Tibial nerve (tissue), 4 donors: ENCODE measurements at regions not wholly inside any gene's neighbourhood (a gene's known extent, or its start where the extent isn't known, plus 50 kb on each side); places are given as distances from the start of the nearest gene placed in this dataset.

ENCODE experiments used
- DNase-seq, 2 donors: peaks; one replicate each; pipeline ENCODE4 v3.0.0-alpha.2; 2019; ENCODE audit warnings: low spot score in 2 of 2
- H3K27ac ChIP-seq, 4 donors: fragments of 200-600 bp; sonication (generic) in 3 of 4; one replicate each; pipeline ENCODE4 v1.5.1; 2017 to 2019; ENCODE audit warnings: mild to moderate bottlenecking in 1 of 4
- H3K27me3 ChIP-seq, 2 donors: fragments of 200-600 bp; sonication (generic) in 1 of 2; one replicate each; pipeline versions ENCODE4 v1.5.1 to v1.6.0; 2017 to 2019
- H3K36me3 ChIP-seq, 3 donors: fragments of 200-600 bp; sonication (generic); one replicate each; pipeline ENCODE4 v1.5.1; 2018 to 2019
- H3K4me1 ChIP-seq, 4 donors: fragments of 200-600 bp; sonication (generic) in 3 of 4; one replicate each; pipeline ENCODE4 v1.5.1; 2017 to 2019
- H3K4me3 ChIP-seq, 4 donors: fragments of 200-600 bp; sonication (generic) in 3 of 4; one replicate each; pipeline ENCODE4 v1.5.1; 2017 to 2019; ENCODE audit warnings: mild to moderate bottlenecking in 1 of 4, moderate library complexity in 1 of 4
- H3K9me3 ChIP-seq, 4 donors: fragments of 200-600 bp; sonication (generic) in 3 of 4; one replicate each; pipeline ENCODE4 v1.5.1; 2017 to 2019
- CTCF ChIP-seq, 5 experiments: fragments of 200-600 bp in 3 of 5; fragments of 450-650 bp in 2 of 5; sonication (generic) in 3 of 5; IDR thresholded peaks; one replicate each; pipeline ENCODE4 v1.5.1; 2016 to 2019; ENCODE audit warnings: antibody characterized with exemption in 5 of 5, mild to moderate bottlenecking in 3 of 5, moderate library complexity in 2 of 5
- EP300 ChIP-seq, 2 donors: sonication (generic); formaldehyde crosslinking; IDR thresholded peaks; one replicate each; pipeline ENCODE4 v1.6.1; 2017; ENCODE audit warnings: antibody characterized with exemption in 2 of 2, mild to moderate bottlenecking in 1 of 2
- POLR2A ChIP-seq, 2 donors: fragments of 450-650 bp; IDR thresholded peaks; one replicate each; pipeline ENCODE4 v1.6.1; 2017; ENCODE audit warnings: antibody characterized with exemption in 2 of 2, mild to moderate bottlenecking in 2 of 2, moderate library complexity in 2 of 2
- WGBS, 2 donors: methylation state at CpG; one replicate each; pipeline ENCODE4 v1.1.5; 2018; 5-methylcytosine and 5-hydroxymethylcytosine counted together

- H3K27me3 ChIP-seq: no peaks in the 10 kb centered on the region
- H3K4me1 ChIP-seq: no peaks in the 10 kb centered on the region
- WGBS, 2 donors: 54 to 57% methylated on average over 6 of the region's 6 CpGs
- H3K36me3 ChIP-seq: no peaks in the 10 kb centered on the region
- no peak for TF ChIP-seq CTCF (IDR thresholded peaks at IDR 0.05)
- TF ChIP-seq EP300 (IDR thresholded peaks at IDR 0.05): no peak
- TF ChIP-seq POLR2A (IDR thresholded peaks at IDR 0.05): no peak
- H3K9me3 ChIP-seq: no peaks in the 10 kb centered on the region
- DNase-seq: no peak
- H3K27ac ChIP-seq: no peak overlapping the region
- H3K4me3 ChIP-seq: no peak overlapping the region
These were observed 100.2 kb downstream of the ZIC5 start for GRCh38 chr13:99871249-99871898.

DNA sequence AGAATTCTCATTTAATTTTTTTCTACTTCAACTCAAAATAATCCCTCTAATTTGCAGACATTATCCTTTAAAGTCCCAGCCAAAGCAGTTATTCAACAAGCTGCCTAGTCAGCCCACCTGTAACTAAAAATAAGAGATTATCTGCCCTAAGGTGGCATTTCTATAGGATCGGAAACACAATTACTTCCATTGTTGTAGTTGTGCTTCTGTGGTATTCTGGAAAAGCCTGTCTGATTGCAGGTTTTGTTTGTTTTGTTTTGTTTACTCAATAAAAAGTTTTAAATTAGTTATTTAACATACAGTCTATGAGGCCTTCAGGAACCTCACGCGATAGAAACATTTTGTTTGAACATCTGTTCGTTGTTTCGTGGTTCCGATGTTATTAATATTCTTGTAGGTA is 101.0 kb downstream of the ZIC5 start:
- Histone ChIP-seq H3K4me1 (no peaks in the 10 kb centered on the region), H3K4me3 (no peak overlapping the region), H3K9me3 (no peaks in the 10 kb centered on the region), H3K27me3 (no peaks in the 10 kb centered on the region), H3K27ac (no peak overlapping the region), H3K36me3 (no peaks in the 10 kb centered on the region)
- no peak for TF ChIP-seq POLR2A (IDR thresholded peaks at IDR 0.05)
- TF ChIP-seq CTCF (IDR thresholded peaks at IDR 0.05): no peak
- no peak for TF ChIP-seq EP300 (IDR thresholded peaks at IDR 0.05)
- no peak for DNase-seq
- 89 to 95% methylated on average over 6 of the region's 6 CpGs for WGBS, 2 donors

DNA sequence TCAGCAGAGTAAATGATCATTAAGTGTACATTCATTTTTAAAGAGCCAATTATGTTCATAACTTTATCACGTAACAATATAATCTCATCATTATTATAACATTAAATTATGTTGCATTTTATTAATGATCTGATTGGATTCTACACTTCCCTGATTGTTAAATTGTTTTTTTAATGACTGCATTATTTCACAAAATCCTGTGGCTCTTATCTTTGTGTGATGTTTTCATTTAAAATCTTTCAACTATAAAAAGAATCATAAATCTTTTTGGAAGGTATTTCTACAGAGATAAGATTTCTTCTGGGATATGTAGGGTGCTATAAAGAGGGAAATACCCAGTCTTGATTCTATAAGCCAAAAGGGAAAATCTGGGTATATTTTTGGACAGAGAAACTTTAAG is 101.7 kb downstream of the ZIC5 start:
- no peaks in the 10 kb centered on the region for H3K9me3 ChIP-seq
- DNase-seq: no peak
- WGBS, 2 donors: 90 to 96% methylated on average over 1 of the region's 1 CpG
- TF ChIP-seq CTCF (IDR thresholded peaks at IDR 0.05) (no peak), EP300 (IDR thresholded peaks at IDR 0.05) (no peak), POLR2A (IDR thresholded peaks at IDR 0.05) (no peak)
- H3K27me3 ChIP-seq: no peaks in the 10 kb centered on the region
- no peaks in the 10 kb centered on the region for H3K36me3 ChIP-seq
- H3K4me1 ChIP-seq: no peaks in the 10 kb centered on the region
- H3K4me3 ChIP-seq: no peak overlapping the region
- no peak overlapping the region for H3K27ac ChIP-seq

DNA sequence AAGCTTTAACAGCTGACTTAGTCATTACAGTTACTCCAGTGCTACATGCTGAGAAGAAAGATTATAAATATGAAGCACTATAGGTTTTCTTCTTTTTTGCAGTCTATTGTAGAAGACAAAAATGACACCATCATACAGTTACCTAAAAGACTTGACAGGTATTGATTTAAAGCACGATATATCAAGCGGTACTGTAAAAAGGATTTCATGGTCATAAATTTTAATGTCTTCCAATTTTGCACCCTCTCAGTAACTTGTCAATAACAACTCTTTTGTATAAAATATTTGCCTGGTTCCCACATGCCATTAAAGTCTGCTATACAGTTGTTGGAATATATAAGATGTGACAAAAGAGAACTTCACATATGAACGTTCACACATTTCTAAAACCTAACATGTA is 102.8 kb downstream of the ZIC5 start:
- DNase-seq: no peak
- Histone ChIP-seq H3K27ac (no peak overlapping the region), H3K4me1 (no peaks in the 10 kb centered on the region), H3K27me3 (no peaks in the 10 kb centered on the region), H3K4me3 (no peak overlapping the region), H3K9me3 (no peaks in the 10 kb centered on the region), H3K36me3 (no peaks in the 10 kb centered on the region)
- no peak for TF ChIP-seq POLR2A (IDR thresholded peaks at IDR 0.05)
- TF ChIP-seq EP300 (IDR thresholded peaks at IDR 0.05): no peak
- 77 to 81% methylated on average over 3 of the region's 3 CpGs for WGBS, 2 donors

DNA sequence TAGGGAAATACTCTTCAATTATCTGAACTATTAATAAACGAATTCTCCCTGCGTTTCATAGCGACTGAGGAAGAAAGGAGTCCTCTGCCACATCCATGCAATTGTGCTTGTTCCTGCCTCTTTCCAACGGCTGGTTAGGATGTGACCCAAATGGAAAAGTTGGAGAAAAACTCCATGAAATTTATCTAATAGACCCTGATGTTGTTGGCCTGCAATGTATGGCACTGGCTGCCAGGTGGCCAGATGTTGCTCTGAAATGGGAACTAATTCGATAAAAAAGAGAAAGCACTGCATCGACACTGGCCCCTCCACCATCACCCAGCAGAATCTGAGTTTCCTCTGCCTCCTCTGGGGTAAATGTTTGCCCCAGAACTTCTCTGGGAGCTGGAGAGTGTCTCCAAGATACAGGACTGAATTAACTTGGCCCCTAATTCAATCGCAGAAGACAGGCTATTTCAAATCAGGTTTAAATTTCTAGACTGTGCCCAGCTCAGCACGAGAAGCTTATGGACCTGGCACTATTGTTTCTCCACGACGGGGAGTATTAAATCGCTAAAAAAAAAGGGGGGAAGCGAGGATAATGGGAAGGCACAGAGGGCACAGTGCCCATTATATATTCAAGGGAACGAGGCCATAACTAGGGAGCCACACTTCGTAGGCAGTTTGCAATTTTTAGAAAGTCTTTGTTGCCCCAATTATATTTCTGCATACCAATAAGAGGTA is 103.9 kb downstream of the ZIC5 start:
- no peak for DNase-seq
- H3K27ac ChIP-seq: no peak overlapping the region
- H3K4me3 ChIP-seq: no peak overlapping the region
- H3K9me3 ChIP-seq: no peaks in the 10 kb centered on the region
- TF ChIP-seq EP300 (IDR thresholded peaks at IDR 0.05): no peak
- no peak for TF ChIP-seq POLR2A (IDR thresholded peaks at IDR 0.05)
- TF ChIP-seq CTCF (IDR thresholded peaks at IDR 0.05): no peak
- H3K36me3 ChIP-seq: no peaks in the 10 kb centered on the region
- no peaks in the 10 kb centered on the region for H3K4me1 ChIP-seq
- H3K27me3 ChIP-seq: no peaks in the 10 kb centered on the region
- WGBS, 2 donors: 85 to 86% methylated on average over 14 of the region's 14 CpGs
